ENCODE measurements at regions not wholly inside any gene's neighbourhood (a gene's known extent, or its start where the extent isn't known, plus 50 kb on each side); places are given as distances from the start of the nearest gene placed in this dataset.

GRCh38 chr13:91220872-91221271, 126.6 kb upstream of the MIR17HG start:
- TF ChIP-seq GABPA (IDR thresholded peaks at IDR 0.05; ENCODE audit: low read depth) (no peak), SPI1 (IDR thresholded peaks at IDR 0.05; ENCODE audit: borderline replicate concordance, low read depth) (no peak), REST (IDR thresholded peaks at IDR 0.05; ENCODE audit: insufficient replicate concordance, low read depth) (no peak), POLR2AphosphoS5 (IDR thresholded peaks at IDR 0.05; ENCODE audit: low read depth) (no peak), CTCF (IDR thresholded peaks at IDR 0.05; ENCODE audit: insufficient read depth, low read length) (no peak)
- no peak overlapping the region for H3K27ac ChIP-seq (replicated peaks)
- H3K4me3 ChIP-seq (replicated peaks; ENCODE audit: insufficient read depth, low read length) = no peak overlapping the region
- no peak for DNase-seq (ENCODE audit: low read depth in 1 of 2, low spot score in 1 of 2)
- H3K27me3 ChIP-seq (ENCODE audit: insufficient read depth, poor library complexity, severe bottlenecking) = peaks cover 2% of the 10 kb centered on the region

- TF ChIP-seq CTCF (IDR thresholded peaks at IDR 0.05; ENCODE audit: insufficient read depth, low read length) (no peak), REST (IDR thresholded peaks at IDR 0.05; ENCODE audit: insufficient replicate concordance, low read depth) (no peak), SPI1 (IDR thresholded peaks at IDR 0.05; ENCODE audit: borderline replicate concordance, low read depth) (no peak), POLR2AphosphoS5 (IDR thresholded peaks at IDR 0.05; ENCODE audit: low read depth) (no peak), GABPA (IDR thresholded peaks at IDR 0.05; ENCODE audit: low read depth) (no peak)
- Histone ChIP-seq H3K27me3 (ENCODE audit: insufficient read depth, poor library complexity, severe bottlenecking) (no peaks in the 10 kb centered on the region), H3K27ac (replicated peaks) (no peak overlapping the region), H3K4me3 (replicated peaks; ENCODE audit: insufficient read depth, low read length) (no peak overlapping the region)
- no peak for DNase-seq (ENCODE audit: low read depth in 1 of 2, low spot score in 1 of 2)
Measured at GRCh38 chr13:91228108-91228507, 119.4 kb upstream of the MIR17HG start.

- Histone ChIP-seq H3K4me3 (replicated peaks; ENCODE audit: insufficient read depth, low read length) (no peak overlapping the region), H3K27me3 (ENCODE audit: insufficient read depth, poor library complexity, severe bottlenecking) (no peaks in the 10 kb centered on the region), H3K27ac (replicated peaks) (no peak overlapping the region)
- DNase-seq (ENCODE audit: low read depth in 1 of 2, low spot score in 1 of 2) = no peak
- TF ChIP-seq POLR2AphosphoS5 (IDR thresholded peaks at IDR 0.05; ENCODE audit: low read depth) = no peak
- TF ChIP-seq SPI1 (IDR thresholded peaks at IDR 0.05; ENCODE audit: borderline replicate concordance, low read depth) = no peak
- no peak for TF ChIP-seq GABPA (IDR thresholded peaks at IDR 0.05; ENCODE audit: low read depth)
- no peak for TF ChIP-seq CTCF (IDR thresholded peaks at IDR 0.05; ENCODE audit: insufficient read depth, low read length)
- TF ChIP-seq REST (IDR thresholded peaks at IDR 0.05; ENCODE audit: insufficient replicate concordance, low read depth) = no peak
Measured at GRCh38 chr13:91228940-91229339, 118.5 kb upstream of the MIR17HG start.
